ENCODE measurements at regions not wholly inside any gene's neighbourhood (a gene's known extent, or its start where the extent isn't known, plus 50 kb on each side); places are given as distances from the start of the nearest gene placed in this dataset.

GRCh38 chr2:199607914-199608313 is 150.2 kb upstream of the SATB2 start:
- no peaks in the 10 kb centered on the region for H3K36me3 ChIP-seq (ENCODE audit: insufficient read depth, low read length)
- H3K9me3 ChIP-seq (ENCODE audit: low read length), result no peaks in the 10 kb centered on the region
- no peak overlapping the region for H3K4me3 ChIP-seq (ENCODE audit: low read length)
- H3K27me3 ChIP-seq (ENCODE audit: insufficient read depth, low read length), result no peaks in the 10 kb centered on the region
- H3K4me1 ChIP-seq (ENCODE audit: insufficient read depth, low read length), result no peaks in the 10 kb centered on the region
- H2AFZ ChIP-seq (ENCODE audit: low read depth, low read length), result no peak overlapping the region

- H3K27me3 ChIP-seq (ENCODE audit: insufficient read depth, low read length), result no peaks in the 10 kb centered on the region
- H3K36me3 ChIP-seq (ENCODE audit: insufficient read depth, low read length), result no peaks in the 10 kb centered on the region
- no peak overlapping the region for H2AFZ ChIP-seq (ENCODE audit: low read depth, low read length)
- no peak overlapping the region for H3K4me3 ChIP-seq (ENCODE audit: low read length)
- H3K4me1 ChIP-seq (ENCODE audit: insufficient read depth, low read length), result no peaks in the 10 kb centered on the region
- no peaks in the 10 kb centered on the region for H3K9me3 ChIP-seq (ENCODE audit: low read length)
Measured at GRCh38 chr2:199606193-199606780, 148.5 kb upstream of the SATB2 start.

- Histone ChIP-seq H3K36me3 (ENCODE audit: insufficient read depth, low read length) (no peaks in the 10 kb centered on the region), H3K27me3 (ENCODE audit: insufficient read depth, low read length) (no peaks in the 10 kb centered on the region), H3K4me3 (ENCODE audit: low read length) (no peak overlapping the region), H2AFZ (ENCODE audit: low read depth, low read length) (no peak overlapping the region), H3K9me3 (ENCODE audit: low read length) (no peaks in the 10 kb centered on the region), H3K4me1 (ENCODE audit: insufficient read depth, low read length) (no peaks in the 10 kb centered on the region)
Measured at GRCh38 chr2:199603721-199604291, 146.1 kb upstream of the SATB2 start.

DNA sequence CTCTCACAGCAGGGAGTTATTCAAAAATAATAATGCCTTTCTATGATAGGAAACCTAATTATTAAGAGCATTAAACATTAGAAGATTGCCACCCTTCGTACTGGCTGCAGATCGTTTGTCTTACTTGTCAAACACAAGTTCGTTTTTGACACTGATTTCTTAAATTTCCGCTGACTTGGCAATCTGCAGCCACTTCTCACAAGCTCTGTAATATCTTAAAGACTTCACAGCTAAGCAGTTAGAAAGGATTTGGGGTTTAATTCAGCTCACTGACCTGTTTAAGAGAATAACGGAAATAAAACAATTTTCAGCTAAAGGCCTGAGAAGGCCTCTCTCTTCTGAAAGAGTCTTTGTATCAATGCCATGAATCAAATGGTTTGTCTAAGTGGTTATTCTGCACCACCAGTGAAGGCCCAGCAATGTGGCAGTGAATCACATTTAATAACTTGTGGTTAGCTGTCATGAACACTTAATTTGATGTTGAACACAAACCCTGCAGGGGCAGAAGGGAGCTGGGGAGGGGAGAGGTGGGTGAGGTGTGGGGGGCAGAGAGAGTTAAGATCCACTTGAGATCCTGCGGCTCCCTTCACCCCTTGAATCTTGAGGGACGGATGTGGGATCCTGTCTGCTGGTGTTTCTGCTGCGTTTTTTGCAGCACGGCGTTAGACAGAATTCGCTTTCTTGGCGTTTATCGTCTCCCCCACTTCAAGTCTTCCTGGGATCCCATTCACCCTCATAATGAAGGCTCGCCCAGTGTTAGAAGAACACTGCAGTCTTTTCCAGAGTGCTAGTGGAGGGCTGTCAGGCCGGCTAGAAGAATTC is 145.4 kb upstream of the SATB2 start:
- no peaks in the 10 kb centered on the region for H3K27me3 ChIP-seq (ENCODE audit: insufficient read depth, low read length)
- no peak overlapping the region for H3K4me3 ChIP-seq (ENCODE audit: low read length)
- H3K9me3 ChIP-seq (ENCODE audit: low read length), result no peaks in the 10 kb centered on the region
- no peaks in the 10 kb centered on the region for H3K4me1 ChIP-seq (ENCODE audit: insufficient read depth, low read length)
- H3K36me3 ChIP-seq (ENCODE audit: insufficient read depth, low read length), result no peaks in the 10 kb centered on the region
- no peak overlapping the region for H2AFZ ChIP-seq (ENCODE audit: low read depth, low read length)

DNA sequence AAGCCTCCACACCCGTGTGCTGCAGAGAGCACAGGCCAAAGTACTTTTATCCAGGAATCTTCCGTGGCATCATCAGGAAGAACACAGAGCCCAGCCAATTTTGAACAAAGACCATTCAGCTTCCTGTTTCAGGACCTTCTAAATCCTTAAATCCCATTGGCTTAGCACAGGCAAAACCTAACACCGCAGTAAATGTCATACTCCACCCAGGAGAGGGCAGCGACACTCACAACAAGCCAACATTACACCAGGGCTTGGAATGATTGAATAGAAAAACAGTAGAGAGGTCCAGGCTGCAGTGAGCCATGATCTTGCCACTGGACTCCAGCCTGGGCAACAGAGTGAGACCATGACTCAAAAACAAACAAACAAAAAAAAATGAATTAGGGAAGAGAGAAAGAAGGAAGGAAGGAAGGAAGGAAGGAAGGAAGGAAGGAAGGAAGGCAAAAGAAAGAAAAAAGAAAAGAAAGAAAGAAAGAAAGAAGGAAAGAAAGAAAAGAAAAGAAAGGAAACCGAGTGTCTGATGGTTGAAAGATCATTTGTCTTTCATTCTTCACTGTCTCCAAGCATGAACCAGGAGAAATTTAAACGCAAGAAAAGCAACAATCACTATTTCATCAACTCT is 144.6 kb upstream of the SATB2 start:
- Histone ChIP-seq H3K4me1 (ENCODE audit: insufficient read depth, low read length) (no peaks in the 10 kb centered on the region), H3K36me3 (ENCODE audit: insufficient read depth, low read length) (no peaks in the 10 kb centered on the region), H2AFZ (ENCODE audit: low read depth, low read length) (no peak overlapping the region), H3K27me3 (ENCODE audit: insufficient read depth, low read length) (no peaks in the 10 kb centered on the region), H3K9me3 (ENCODE audit: low read length) (no peaks in the 10 kb centered on the region), H3K4me3 (ENCODE audit: low read length) (no peak overlapping the region)

DNA sequence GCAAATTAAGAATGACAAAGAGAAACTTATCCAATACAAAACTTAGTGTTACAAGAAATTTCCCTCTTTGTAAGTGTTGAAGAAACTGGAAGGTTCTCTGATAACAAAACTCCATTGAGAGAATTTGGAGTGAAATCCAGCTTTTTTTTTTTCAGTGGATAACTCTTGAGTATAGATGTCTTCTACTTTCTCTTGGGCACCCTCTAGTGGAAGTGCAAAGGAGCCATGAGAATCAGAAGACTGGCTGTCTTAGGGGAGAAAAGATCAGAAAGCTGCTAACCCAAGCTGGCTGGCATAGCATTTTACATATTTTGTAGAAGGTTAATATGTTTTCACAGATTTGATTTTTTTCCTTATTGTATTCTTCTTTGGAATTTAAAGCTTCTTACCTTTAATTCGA is 138.8 kb upstream of the SATB2 start:
- Histone ChIP-seq H2AFZ (ENCODE audit: low read depth, low read length) (no peak overlapping the region), H3K9me3 (ENCODE audit: low read length) (no peaks in the 10 kb centered on the region), H3K4me1 (ENCODE audit: insufficient read depth, low read length) (no peaks in the 10 kb centered on the region), H3K4me3 (ENCODE audit: low read length) (no peak overlapping the region), H3K36me3 (ENCODE audit: insufficient read depth, low read length) (no peaks in the 10 kb centered on the region), H3K27me3 (ENCODE audit: insufficient read depth, low read length) (no peaks in the 10 kb centered on the region)

- Histone ChIP-seq H3K4me1 (ENCODE audit: insufficient read depth, low read length) (peaks cover 5% of the 10 kb centered on the region), H3K4me3 (ENCODE audit: low read length) (no peak overlapping the region), H3K9me3 (ENCODE audit: low read length) (no peaks in the 10 kb centered on the region), H3K27me3 (ENCODE audit: insufficient read depth, low read length) (no peaks in the 10 kb centered on the region), H2AFZ (ENCODE audit: low read depth, low read length) (no peak overlapping the region), H3K36me3 (ENCODE audit: insufficient read depth, low read length) (no peaks in the 10 kb centered on the region)
Measured at GRCh38 chr2:199594443-199594842, 136.7 kb upstream of the SATB2 start.

GRCh38 chr2:199591826-199592225 is 134.1 kb upstream of the SATB2 start:
- Histone ChIP-seq H3K4me1 (ENCODE audit: insufficient read depth, low read length) (peaks cover 14% of the 10 kb centered on the region), H2AFZ (ENCODE audit: low read depth, low read length) (no peak overlapping the region), H3K27me3 (ENCODE audit: insufficient read depth, low read length) (no peaks in the 10 kb centered on the region), H3K4me3 (ENCODE audit: low read length) (no peak overlapping the region), H3K9me3 (ENCODE audit: low read length) (no peaks in the 10 kb centered on the region), H3K36me3 (ENCODE audit: insufficient read depth, low read length) (no peaks in the 10 kb centered on the region)

GRCh38 chr2:199590321-199591203 is 132.8 kb upstream of the SATB2 start:
- no peaks in the 10 kb centered on the region for H3K36me3 ChIP-seq (ENCODE audit: insufficient read depth, low read length)
- H3K9me3 ChIP-seq (ENCODE audit: low read length), result no peaks in the 10 kb centered on the region
- no peaks in the 10 kb centered on the region for H3K27me3 ChIP-seq (ENCODE audit: insufficient read depth, low read length)
- H3K4me1 ChIP-seq (ENCODE audit: insufficient read depth, low read length), result peaks cover 14% of the 10 kb centered on the region
- H3K4me3 ChIP-seq (ENCODE audit: low read length), result no peak overlapping the region
- H2AFZ ChIP-seq (ENCODE audit: low read depth, low read length), result no peak overlapping the region

DNA sequence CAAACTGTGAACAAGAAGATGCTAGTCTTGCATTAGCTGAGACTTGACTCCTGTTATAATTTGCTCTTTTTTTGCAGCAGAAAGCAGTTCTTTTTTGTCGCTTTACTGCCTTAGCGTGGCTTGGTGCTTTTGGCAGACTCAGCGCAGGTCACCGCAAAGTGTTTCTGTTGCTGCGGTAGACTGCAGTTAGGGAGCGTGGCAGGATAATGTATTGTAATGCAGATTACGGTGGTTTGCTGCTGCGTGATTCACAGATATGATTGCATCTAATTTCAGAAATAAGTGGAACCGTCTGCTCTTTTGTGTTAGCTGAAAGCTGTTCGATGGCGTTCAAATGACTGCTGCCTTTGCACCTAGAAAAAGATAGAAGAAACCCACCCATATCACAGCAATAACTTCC is 131.6 kb upstream of the SATB2 start:
- no peak overlapping the region for H2AFZ ChIP-seq (ENCODE audit: low read depth, low read length)
- H3K9me3 ChIP-seq (ENCODE audit: low read length), result no peaks in the 10 kb centered on the region
- no peaks in the 10 kb centered on the region for H3K36me3 ChIP-seq (ENCODE audit: insufficient read depth, low read length)
- H3K4me1 ChIP-seq (ENCODE audit: insufficient read depth, low read length), result peaks cover 14% of the 10 kb centered on the region
- no peaks in the 10 kb centered on the region for H3K27me3 ChIP-seq (ENCODE audit: insufficient read depth, low read length)
- no peak overlapping the region for H3K4me3 ChIP-seq (ENCODE audit: low read length)

- Histone ChIP-seq H3K9me3 (ENCODE audit: low read length) (no peaks in the 10 kb centered on the region), H3K4me3 (ENCODE audit: low read length) (no peak overlapping the region), H2AFZ (ENCODE audit: low read depth, low read length) (no peak overlapping the region), H3K27me3 (ENCODE audit: insufficient read depth, low read length) (peaks cover 2% of the 10 kb centered on the region), H3K36me3 (ENCODE audit: insufficient read depth, low read length) (no peaks in the 10 kb centered on the region), H3K4me1 (ENCODE audit: insufficient read depth, low read length) (peaks cover 14% of the 10 kb centered on the region)
Measured at GRCh38 chr2:199588054-199588453, 130.3 kb upstream of the SATB2 start.

- Histone ChIP-seq H3K36me3 (ENCODE audit: insufficient read depth, low read length) (no peaks in the 10 kb centered on the region), H3K4me1 (ENCODE audit: insufficient read depth, low read length) (peaks cover 20% of the 10 kb centered on the region), H3K9me3 (ENCODE audit: low read length) (no peaks in the 10 kb centered on the region), H2AFZ (ENCODE audit: low read depth, low read length) (no peak overlapping the region), H3K27me3 (ENCODE audit: insufficient read depth, low read length) (peaks cover 2% of the 10 kb centered on the region), H3K4me3 (ENCODE audit: low read length) (no peak overlapping the region)
Measured at GRCh38 chr2:199586646-199587045, 128.9 kb upstream of the SATB2 start.
